ENCODE measurements at regions not wholly inside any gene's neighbourhood (a gene's known extent, or its start where the extent isn't known, plus 50 kb on each side); places are given as distances from the start of the nearest gene placed in this dataset.

GRCh38 chr2:104033399-104033798, 820.5 kb upstream of the POU3F3 start:
- TF ChIP-seq CTCF (IDR thresholded peaks at IDR 0.05), result peak; percentile 34 to 48 (median 46)
- TF ChIP-seq POLR2A (IDR thresholded peaks at IDR 0.05), result no peak
